ENCODE measurements at regions not wholly inside any gene's neighbourhood (a gene's known extent, or its start where the extent isn't known, plus 50 kb on each side); places are given as distances from the start of the nearest gene placed in this dataset.

DNA sequence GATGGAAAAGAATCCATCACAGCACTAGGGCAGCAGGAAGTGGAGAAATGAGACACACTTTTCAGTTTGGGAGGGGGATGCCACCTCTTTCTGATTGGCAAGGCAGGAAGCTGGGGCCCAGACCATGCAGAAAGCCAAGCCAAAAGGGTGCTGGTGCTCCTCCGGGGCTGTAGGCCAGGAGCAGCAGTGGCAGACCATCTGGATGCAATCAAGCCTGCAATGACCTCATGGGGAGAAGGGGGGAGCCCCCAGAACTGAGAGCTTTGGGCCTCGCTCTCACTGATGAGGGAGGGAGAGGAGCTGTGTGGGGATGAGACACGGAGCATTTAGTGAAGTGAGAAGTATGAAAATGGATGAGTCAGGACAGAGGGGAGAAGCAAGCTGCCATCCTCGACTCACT lies 141.3 kb upstream of the NALF2 start:
- DNase-seq (ENCODE audit: low spot score): no peak

DNA sequence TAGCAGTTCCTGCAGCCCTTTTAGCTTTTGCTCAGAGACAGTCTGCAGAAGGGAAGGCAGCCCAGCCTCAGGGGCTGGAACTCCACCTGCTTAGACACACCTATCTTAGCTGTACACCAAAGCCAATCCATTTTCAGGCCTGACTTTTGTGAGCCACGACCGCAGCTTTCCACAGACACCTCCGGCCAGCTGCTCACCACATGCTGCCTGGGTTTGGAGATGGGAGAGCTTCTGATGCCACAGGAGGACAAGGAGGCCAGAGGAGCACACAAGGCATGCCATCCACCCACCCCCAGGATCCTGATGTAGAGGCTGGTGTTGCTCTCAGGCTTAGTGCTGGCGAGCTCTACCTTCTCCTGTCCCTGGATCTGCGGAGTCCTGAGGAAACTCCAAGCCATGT lies 141.8 kb upstream of the NALF2 start:
- no peak for DNase-seq (ENCODE audit: low spot score)

DNA sequence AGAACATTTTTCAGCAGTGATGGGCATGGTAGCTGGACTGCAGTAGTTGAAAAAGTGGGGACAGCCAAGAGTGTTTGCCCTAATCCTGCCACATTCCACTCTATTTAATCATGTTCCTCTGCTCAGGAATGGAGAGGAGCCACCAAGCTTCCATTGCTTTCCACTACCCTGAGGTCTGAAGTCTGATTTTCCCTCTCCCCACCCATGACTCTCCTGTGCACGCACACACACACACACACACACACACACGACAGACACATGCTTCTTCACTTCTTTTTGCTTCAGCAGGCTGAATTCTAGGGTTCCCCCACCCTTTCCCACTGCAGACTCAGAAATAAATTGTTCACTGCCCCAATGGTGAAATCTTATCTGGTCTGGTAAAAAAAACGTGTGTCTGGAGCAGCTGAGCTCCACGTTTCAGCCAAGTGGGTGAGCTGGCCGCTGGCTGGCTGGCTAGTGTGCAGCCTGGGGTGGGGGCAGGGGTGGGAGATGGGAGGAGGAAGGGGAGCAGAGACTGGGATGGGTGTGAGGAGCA lies 142.7 kb upstream of the NALF2 start:
- no peak for DNase-seq (ENCODE audit: low spot score)

DNA sequence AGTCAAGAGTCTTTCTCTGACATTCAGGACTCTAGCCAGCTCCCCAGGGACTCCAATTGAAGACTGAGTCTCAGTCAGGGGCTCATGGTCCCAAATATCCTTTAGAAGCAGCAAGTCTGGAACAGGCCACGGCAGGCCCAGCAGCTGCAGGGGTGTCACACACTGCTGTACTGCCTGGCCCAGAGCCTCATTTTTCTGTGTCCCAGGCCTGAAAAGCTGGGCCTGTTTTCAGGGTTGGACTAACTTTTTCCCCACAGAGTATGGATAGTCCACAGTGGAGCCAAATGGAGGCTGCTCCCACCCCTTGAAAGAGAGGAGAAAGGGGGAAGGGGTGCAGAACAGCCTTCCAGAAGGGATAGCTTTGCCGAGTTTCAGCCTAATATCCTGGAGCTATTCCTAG lies 146.8 kb upstream of the NALF2 start:
- no peak for DNase-seq (ENCODE audit: low spot score)

DNA sequence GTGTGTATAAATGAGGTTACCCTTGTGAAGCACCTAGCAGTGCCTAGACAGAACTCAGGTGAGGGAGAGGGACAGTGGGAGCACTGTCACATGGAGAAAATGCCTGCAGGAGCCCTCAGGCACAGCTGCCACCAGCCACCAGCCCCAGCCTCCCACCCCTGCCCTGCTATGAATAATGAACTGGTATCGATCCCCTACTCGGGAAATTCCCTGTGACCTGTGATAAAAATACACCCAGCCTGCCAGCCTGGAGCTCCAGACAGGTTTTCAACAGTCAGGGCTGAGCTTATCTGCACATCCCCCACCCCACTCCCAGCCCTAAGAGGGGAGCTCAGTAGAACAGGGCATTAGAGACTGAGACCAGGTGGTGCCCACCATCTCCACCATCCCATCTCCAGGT lies 159.6 kb upstream of the PJA1 start:
- no peak for DNase-seq (ENCODE audit: low spot score)

DNA sequence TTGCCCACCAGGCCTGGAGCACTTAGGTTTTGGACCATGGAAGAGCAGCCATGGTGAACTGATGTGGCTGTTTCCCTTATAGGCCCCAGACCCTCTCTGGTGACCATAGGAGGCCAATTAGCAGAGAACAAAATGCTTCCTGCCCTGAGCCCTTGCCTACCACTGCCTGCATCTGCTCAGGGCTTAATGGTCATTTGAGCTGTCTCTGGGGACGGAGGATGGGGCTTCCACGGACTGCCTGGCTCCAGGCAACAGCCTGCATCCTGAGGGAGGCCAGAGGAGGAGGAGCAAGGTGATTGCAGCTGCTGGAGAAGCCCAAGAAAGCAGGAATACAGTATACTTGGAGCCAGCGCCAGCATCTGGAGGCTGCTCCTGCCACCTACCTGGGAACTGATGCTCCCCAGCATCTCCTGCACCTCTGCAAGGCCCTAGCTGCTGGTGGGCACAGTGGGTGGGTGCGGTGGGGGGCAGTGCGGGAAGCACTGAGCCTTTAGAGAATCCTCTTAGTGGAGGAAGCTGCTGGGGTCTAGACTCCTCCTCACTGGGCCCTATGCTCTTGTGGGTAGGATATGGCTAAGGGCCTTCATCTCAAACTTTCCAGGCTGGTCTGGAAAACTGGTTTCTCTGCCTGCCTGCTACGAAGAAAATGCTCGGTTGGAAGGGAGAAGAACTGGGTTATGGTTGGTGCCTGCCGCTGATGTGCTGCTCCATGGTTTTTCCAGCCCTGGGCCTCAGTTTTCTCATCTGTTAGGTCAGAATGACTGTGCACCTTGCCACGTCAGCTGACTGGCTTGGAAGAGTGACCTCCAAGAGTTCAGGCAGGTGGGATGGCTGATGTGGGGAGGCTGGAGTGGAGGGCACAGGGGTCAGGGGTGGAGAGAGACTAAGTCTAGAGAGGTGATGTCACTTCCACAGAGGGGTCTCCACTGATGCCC lies 158.8 kb upstream of the PJA1 start:
- DNase-seq (ENCODE audit: low spot score): no peak

DNA sequence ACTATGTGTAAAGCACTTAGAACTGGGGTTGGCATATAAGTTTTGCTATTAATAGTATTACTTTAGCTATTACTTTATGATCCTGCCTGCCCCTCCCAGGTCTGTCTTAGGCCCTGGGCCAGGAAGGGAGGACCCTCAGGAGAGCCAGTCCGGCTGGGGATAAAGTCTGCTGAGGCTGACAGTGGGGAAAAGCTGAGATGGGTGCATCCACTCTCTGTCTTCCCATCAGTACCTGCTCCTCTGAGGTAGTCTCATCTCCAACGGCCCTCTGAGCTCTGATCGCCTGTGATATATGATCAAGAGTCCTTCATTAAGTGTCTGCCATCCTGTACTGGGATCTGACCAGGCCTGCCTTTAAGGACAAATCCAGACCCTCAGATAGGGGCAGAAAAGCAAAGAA lies 156.5 kb upstream of the PJA1 start:
- DNase-seq (ENCODE audit: low spot score): no peak

DNA sequence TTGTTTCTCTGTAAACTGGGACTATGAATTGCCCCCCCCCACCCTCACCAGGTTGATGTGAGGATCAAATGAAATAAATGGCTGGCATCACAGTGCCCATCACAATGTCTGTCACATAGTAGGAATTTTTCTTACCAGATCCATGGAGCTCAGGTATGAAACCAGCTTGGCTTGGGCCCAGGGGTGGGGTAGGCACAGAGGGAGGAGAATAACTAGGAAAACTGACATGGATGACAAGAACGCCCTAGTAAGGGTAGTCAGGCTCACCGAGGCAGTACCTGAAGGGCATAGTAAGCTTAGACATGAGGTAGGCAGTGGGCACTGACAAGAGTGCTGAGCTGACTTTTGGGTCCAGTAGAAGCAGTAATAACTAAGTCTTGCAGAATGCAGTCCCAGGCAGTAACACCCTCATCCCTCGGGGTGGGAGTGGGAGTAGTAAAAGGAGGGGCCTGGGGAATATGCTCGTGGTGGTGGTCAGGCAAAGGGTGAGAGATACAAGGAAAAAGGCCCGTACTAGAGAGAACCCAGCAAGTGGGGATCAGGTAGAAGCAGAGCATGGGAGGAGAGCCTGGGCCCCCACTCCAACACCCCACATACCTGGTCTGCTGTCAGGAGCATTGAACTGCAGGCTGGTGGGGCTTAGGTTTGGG lies 155.9 kb upstream of the PJA1 start:
- DNase-seq (ENCODE audit: low spot score): no peak

DNA sequence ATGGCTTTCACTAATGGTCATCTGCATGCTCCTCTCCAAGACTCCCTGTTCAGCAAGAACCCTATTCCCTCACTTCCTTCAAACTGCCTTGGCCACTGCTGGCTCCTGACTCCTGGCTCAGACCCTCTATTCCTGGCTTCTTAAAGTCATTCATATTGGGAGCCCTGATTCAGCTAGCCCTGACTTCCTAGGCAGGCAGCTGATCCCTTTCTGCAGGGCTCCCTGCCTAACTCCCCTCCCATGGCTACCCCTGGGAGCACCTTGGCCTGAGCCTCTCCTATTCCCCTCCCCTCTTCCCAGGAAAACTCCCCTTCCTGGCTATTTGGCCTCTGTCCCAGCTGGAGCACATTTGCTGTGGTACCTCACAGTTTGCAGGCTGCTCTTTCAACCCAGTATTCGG lies 154.9 kb upstream of the PJA1 start:
- DNase-seq (ENCODE audit: low spot score): no peak

DNA sequence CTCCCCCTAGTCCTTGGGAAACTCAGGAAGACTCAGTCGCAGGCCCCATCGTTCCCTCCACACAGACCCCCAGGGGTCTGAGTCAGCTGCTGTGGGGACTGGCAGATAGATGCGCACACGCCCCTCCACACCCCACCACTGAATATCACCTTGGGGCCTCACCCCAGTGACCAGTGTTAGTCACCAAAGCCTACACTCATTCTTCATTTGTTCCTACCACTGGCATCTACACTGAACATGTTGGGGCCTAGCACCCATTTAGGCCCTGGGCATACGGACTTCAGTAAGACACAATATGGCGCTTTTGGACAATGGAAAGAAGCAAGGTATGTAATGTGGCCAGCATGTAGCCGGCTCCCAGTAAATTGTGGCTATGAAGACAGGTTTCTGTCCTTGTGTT lies 154.1 kb upstream of the PJA1 start:
- no peak for DNase-seq (ENCODE audit: low spot score)

DNA sequence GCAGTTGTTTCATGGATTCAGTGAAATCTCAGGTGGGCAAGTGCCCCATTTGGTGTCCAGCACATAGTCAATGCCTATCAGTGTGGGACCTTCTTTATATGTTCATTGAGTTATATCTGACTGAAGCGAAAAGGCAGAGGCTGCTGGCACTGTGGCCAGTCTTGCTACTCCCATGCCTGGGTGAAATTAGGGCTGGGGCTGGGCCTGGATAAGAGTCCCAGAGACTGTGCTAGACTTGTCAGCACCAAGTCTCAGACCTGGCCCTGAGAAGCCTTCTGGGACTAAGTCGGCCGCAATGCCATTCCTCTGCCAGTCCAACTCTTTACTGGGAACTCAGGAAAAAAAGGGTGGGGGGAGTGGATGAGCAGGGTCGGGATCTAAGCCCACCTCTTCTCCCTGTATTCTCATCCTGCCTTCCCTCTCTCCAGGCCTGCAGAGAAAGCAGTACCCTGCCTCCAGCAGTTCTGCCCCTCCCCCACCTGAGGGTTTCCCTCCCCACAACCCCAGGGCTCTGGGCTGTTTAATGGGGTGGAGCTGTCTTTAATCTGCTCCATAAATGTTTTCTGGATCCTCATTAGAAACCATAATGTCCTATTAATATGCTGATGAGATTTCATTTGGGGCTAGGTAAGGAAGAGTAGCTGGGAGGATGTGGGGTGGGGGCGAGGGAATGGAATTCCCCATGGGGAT lies 153.5 kb upstream of the PJA1 start:
- DNase-seq (ENCODE audit: low spot score): no peak

DNA sequence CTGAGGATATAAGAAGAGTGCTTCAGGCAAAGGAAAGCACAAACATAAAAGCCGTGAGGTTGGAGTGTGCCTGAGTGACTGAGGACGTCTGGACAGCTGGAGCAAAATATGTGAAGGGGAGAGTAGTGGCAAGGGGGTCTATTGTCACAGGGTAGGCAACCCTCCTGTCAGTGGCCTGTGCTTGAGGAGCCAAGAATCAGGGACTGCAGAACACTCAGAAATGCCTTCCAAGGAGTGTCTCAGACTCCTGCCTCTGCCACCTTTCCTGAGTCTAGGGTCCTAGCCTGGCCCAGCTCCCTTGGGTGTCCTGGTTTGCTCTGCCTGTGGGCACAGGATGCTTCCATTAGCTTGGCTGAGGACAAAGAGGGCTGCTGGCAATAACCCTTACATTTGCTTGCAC lies 152.5 kb upstream of the PJA1 start:
- DNase-seq (ENCODE audit: low spot score): no peak

DNA sequence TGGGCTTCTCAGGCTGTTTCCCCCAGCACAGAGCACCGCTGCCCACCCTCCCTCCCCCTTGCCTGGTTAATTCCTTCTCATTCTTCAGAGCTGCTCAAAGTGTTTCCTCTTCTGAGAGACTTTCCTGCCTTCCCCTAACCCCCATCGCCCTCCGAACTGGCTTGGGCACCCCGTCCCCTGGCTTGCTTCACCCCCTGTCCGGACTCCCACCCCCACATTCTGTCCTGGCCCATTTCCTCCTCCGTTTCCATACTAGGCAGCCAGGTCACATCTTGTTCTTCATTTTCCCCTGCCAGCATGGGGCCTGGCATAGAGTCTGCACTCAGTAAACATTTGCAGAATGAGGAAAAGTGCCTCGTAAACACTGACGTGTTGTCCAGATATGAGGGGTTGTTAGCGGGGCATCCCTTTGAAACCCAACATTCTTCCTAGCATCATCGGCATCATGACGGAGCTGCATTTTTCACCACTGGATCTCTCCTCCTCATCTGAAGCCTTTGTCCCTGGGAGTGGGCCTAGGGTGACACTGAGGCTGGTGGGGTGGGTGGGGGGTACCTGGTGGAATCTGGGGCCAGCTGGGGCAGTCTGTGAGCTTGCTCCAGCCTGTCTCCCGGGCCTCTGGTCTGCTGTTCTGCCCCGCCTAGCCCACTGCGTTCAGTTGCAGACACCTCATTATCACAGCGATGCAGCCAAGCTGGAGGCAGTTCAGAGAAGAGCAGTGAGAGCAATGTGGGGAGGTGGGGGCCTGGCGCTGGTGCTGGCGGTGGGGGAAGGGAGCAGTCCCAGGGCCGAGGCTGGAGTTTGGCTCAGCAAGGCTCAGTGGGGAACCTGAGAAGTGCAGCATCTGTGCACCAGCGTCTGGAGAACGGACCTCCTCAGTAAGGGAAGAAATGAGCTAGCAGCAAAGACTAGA lies 149.4 kb upstream of the PJA1 start:
- no peak for DNase-seq (ENCODE audit: low spot score)

DNA sequence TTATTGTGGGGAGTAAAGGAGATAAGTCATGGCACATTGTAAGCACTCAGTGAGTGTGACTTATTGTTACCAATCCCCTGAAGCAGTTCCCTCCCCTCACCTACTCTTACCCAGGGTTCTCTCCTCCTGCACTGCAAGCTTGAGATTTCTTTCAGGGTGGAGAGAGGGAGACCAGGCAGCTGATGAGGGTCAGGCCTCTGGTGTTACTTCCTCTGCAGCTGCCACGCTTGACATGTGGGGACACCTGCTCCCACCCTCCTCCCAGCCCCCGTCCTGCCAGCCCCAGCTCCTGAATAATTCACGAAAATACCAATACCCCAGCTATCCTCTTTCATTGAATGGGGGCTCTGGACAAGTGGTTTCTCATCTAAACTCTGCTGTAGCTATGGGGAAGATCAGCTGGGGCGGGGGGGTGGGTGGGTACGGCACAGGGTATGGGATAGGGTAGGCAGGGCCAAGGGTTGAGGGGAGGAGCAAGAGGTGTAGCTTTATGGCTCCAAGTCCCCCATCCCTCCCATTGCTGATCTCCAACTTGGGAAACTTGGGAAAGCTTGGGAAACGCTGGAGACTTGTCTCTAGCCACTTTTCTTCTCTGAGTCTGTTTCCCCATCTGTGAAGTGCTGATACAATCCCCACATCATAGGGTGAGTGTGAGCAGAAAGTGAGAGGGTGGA lies 148.5 kb upstream of the PJA1 start:
- DNase-seq (ENCODE audit: low spot score): no peak

DNA sequence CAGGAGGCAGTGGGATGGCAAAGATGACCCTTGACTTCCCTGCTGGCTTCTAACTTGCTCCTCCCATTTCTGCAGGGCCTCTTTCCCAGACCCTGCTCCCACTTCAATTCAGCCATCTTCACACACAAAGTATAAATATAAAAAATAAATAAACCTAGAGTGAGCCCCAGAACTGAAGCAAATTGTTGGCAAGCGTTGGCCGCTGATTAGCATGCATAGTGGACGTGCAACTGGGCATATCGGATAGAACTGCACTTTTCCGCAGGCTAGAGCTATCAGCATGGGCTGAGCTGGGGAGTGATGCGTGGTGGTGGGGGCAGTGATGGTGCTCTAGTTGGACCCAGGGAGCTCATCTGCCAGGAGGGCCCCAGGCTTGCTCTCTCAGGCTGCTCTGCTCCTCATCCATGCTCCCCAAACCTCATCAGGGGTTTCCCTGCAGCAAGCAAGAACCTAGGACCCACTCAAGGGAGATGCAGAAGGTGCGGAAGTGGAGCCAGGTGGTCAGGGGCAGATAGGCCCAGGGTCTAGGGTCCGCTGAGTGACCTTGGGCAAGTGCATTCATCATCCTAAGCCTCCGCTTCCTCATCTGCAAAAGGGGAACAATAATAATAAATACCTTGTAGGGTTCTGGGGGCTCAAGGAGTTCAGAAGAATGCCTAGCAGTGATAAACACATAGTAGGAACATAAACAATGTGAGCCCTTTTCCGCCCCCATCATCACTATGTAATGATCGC lies 146.8 kb upstream of the PJA1 start:
- no peak for DNase-seq (ENCODE audit: low spot score)

DNA sequence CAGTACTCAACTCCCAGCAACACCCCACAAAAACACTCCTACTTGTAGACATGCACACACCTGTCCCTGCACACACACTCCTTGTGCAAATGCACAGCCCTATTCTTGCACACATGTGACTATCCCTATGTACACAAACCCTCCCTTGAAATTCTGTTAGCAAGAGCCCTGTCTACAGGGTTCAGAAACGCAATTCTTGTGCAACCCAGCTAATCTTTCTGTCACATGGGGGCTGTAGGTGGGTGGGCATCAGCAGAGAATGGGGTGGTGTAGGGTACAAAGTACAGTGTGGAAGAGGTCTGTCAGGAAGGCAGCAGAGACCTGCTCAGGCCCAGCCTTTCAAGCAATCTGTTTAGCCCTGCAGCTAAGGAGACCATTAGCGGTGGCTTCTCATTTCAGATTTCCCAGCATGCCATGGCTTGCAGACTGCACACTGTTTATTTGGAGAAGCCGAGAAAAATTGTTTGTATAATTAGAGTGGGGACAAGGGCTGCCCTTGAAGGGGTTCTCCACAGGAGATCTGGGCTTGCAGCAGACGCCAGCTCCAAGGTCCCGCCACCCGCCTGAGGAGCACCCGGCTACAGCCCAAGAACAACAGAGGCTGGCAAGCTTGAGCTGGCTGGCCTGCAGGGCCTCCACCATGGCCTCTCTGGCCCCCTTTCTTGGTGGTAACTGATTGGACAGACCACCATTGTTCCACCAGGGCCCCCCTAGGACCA lies 144.0 kb upstream of the PJA1 start:
- no peak for DNase-seq (ENCODE audit: low spot score)

DNA sequence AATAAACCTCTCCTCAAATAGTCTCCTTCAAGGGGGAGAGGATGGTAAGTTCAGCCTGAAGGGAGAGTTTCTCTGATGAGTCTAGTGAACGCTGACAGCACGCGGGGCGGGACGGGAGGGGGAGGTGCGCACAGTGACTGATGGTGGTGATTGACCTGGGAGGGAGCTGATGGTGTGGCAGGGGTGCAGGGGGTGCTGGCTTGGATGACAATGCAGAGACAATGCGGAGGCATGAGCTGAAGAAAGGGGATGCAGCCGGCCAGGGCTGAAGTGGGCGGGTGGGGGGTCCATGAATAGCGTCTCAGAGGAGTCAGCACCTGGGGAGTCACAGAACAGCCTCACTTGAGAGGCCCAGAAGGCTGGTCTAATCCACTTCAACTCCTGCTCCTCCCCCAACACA lies 142.5 kb upstream of the PJA1 start:
- DNase-seq (ENCODE audit: low spot score): no peak

DNA sequence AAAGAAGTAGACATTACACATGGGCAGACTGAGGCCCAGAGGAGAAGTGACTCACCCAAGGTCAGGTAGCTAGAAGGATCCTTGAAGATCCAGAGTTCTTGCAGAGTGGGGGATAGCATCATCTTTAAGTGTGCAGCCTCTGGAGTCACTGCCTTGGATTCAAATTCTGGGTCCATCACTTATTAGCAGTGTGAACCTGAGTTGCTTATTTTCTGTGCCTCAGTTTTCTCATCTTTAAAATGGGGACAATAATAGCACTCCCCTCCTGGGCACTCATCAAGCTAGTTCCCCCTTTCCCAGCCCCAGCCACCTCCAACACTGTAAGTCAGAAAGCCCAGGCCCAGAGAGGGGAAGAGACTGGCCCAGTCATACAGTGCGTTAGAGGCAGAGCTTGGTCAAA lies 141.8 kb upstream of the PJA1 start:
- DNase-seq (ENCODE audit: low spot score): no peak

DNA sequence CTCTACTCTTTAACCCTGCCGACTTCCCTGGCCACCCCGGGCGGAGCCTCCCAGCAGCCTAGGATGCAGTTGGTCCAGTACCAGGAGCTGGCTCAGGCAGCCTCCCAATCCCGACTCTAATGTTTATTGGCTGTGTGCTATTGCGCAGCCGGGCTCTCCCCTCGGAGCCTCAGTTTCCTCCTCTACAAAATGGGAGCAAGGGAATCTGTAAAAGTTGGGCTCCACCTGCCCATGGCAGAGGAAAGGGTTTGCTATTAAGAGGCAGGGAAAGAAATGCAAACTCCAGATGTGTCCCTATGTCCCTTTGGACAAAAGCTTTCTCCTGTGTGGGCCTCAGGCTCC lies 140.8 kb upstream of the PJA1 start:
- no peak for DNase-seq (ENCODE audit: low spot score)

Data from kidney capillary endothelial cell (primary cell).